ENCODE measurements at regions not wholly inside any gene's neighbourhood (a gene's known extent, or its start where the extent isn't known, plus 50 kb on each side); places are given as distances from the start of the nearest gene placed in this dataset.

GRCh38 chr4:187286525-187286924 lies 562.9 kb upstream of the FAT1 start:
- no peak for DNase-seq (ENCODE audit: low read depth)
- no peak overlapping the region for H3K4me3 ChIP-seq (ENCODE audit: low read length)
- no peak for TF ChIP-seq CTCF (IDR thresholded peaks at IDR 0.05; ENCODE audit: insufficient read depth, low read depth, low read length, missing control alignments)

- no peak for DNase-seq (ENCODE audit: low read depth)
Measured at GRCh38 chr4:187289371-187289770, 565.7 kb upstream of the FAT1 start.

GRCh38 chr4:187294861-187295260 lies 571.2 kb upstream of the FAT1 start:
- H3K4me3 ChIP-seq (ENCODE audit: low read length): no peak overlapping the region
- no peak for TF ChIP-seq CTCF (IDR thresholded peaks at IDR 0.05; ENCODE audit: insufficient read depth, low read depth, low read length, missing control alignments)
- DNase-seq (ENCODE audit: low read depth): peak; percentile 92

More at GRCh38 chr4:187289371-187289770, 565.7 kb upstream of the FAT1 start:
- no peak for TF ChIP-seq CTCF (IDR thresholded peaks at IDR 0.05; ENCODE audit: insufficient read depth, low read depth, low read length, missing control alignments)
- no peak overlapping the region for H3K4me3 ChIP-seq (ENCODE audit: low read length)

- TF ChIP-seq CTCF (IDR thresholded peaks at IDR 0.05; ENCODE audit: insufficient read depth, low read depth, low read length, missing control alignments): no peak
- DNase-seq (ENCODE audit: low read depth): no peak
- H3K4me3 ChIP-seq (ENCODE audit: low read length): no peak overlapping the region
Measured at GRCh38 chr4:187301923-187302322, 578.3 kb upstream of the FAT1 start.

GRCh38 chr4:187302457-187303150 lies 578.9 kb upstream of the FAT1 start:
- no peak for TF ChIP-seq CTCF (IDR thresholded peaks at IDR 0.05; ENCODE audit: insufficient read depth, low read depth, low read length, missing control alignments)
- DNase-seq (ENCODE audit: low read depth): no peak
- H3K4me3 ChIP-seq (ENCODE audit: low read length): no peak overlapping the region

- no peak for TF ChIP-seq CTCF (IDR thresholded peaks at IDR 0.05; ENCODE audit: insufficient read depth, low read depth, low read length, missing control alignments)
- no peak for DNase-seq (ENCODE audit: low read depth)
- H3K4me3 ChIP-seq (ENCODE audit: low read length): no peak overlapping the region
Measured at GRCh38 chr4:187304133-187304532, 580.5 kb upstream of the FAT1 start.

- H3K4me3 ChIP-seq (ENCODE audit: low read length): peak overlapping the region; percentile 14
- DNase-seq (ENCODE audit: low read depth): peak; percentile 78
- TF ChIP-seq CTCF (IDR thresholded peaks at IDR 0.05; ENCODE audit: insufficient read depth, low read depth, low read length, missing control alignments): no peak
Measured at GRCh38 chr4:187307131-187307530, 583.5 kb upstream of the FAT1 start.
